ENCODE measurements at regions not wholly inside any gene's neighbourhood (a gene's known extent, or its start where the extent isn't known, plus 50 kb on each side); places are given as distances from the start of the nearest gene placed in this dataset.

- peak; percentile 47 to 53 for DNase-seq
These were observed 49.8 kb upstream of the BAHCC1 start for GRCh38 chr17:81345228-81346089.
